Stromal cell of bone marrow (primary cell): ENCODE measurements at regions not wholly inside any gene's neighbourhood (a gene's known extent, or its start where the extent isn't known, plus 50 kb on each side); places are given as distances from the start of the nearest gene placed in this dataset.

Source experiments
- DNase-seq: peaks from one replicate; pipeline ENCODE4 v3.0.0-alpha.2; 2012; ENCODE audit warnings: low read depth

DNA sequence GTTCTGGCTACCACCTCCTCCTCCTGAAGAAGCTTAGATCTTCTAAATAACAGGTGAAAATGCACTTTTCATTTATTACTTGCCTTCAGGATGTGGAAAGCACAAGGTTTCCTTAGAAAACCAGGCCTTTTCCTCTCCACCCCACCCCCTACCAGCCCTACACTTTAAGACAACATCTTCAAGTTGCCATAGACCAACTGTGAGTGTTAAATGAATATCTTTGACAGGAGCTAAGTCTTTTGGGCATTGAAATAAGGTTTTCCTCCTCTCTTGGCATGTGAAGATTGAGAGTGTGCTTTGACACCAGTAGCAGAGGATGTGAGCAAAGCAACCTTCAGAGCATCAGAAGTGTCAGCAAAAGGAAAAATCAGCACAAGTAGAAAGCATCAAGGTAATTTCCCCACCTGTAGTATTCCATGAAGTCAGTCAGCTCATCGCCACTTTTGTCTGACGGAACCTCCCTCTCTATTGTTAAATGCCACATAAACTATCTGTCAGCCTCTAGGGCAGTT lies 532.3 kb upstream of the MMS22L start:
- DNase-seq: no peak

DNA sequence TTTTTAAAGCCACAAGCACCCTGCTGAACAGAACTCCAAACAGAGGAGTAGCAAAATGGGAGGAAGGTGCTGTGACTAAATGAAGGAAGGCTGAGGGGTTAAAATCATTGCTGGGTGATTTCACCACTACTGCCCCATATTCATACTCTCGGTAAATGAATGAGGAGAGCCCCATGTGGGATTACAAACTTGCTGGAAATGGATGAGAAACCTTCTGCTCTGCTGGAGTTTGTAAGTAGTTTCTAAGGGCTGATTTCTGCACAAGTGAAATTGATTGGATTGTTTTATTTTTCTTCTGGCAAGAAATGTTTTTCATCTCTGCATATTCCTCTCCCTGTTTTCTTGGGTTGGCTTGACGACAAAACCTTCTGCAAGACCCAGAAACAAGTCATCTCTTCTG lies 533.5 kb upstream of the MMS22L start:
- no peak for DNase-seq

GRCh38 chr6:97819710-97820109 lies 536.7 kb upstream of the MMS22L start:
- no peak for DNase-seq

DNA sequence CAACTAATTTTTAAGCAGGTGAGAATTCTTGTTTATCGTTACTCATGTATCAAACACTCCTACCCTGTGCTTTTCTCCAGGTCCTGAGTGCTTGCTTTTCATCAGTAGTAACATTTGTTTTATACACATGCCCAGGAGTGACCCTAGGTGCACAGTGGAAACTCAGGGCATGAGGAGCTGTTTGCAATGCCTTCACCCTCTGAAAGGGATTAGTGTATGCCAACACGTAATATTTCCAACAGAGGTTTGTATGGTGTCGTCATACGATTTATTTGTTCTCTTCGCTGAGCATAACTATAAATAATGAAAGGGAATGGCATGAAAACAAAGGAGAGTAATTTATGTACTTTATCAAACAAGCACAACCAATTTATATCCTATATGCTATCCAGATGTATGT lies 537.4 kb upstream of the MMS22L start:
- DNase-seq: no peak

DNA sequence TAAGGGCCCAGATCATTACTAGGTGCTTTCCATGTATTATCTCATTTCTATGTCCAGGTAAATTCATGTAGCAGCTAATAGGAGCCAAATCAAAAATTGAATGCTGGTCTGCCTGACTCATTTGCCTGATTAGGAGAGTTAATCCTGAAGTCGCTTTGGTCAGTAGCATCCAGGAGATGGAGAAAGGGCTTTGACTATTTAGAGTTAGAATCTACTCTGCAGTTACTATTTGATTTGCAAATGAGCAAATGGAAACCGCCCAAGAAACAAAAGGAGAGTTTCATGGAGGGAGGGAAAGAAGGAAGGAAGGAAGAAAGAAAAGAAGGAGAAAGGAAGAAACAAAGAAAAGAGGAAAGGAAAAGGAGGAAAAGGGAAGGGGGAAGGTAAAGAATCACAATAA lies 539.6 kb upstream of the MMS22L start:
- no peak for DNase-seq

GRCh38 chr6:97841763-97842162 lies 558.7 kb upstream of the MMS22L start:
- DNase-seq: peak; percentile 67

DNA sequence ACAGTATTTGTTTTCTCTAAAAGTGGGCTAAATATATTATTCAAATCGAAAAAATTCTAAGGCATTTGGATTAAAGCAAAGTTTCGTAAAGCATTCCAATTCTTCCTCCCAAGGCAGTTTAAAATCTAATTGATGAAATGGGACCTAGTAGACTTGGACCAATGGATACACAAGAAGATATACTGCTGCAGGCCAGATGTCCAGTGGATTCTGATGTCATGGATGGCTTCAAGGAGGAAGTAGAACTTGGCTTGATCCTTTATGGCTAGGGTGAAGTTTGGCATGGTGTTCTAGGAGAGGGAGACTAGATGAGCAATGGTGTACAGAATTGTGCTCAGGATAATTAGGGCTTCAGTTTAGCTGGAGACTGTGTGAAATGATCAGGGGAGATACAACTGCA lies 559.5 kb upstream of the MMS22L start:
- no peak for DNase-seq

- DNase-seq: no peak
Measured at GRCh38 chr6:97849390-97849789, 566.4 kb upstream of the MMS22L start.

- peak; percentile 38 for DNase-seq
Measured at GRCh38 chr6:97850458-97851212, 567.6 kb upstream of the MMS22L start.

GRCh38 chr6:97863697-97864096 lies 580.7 kb upstream of the MMS22L start:
- DNase-seq: no peak

DNA sequence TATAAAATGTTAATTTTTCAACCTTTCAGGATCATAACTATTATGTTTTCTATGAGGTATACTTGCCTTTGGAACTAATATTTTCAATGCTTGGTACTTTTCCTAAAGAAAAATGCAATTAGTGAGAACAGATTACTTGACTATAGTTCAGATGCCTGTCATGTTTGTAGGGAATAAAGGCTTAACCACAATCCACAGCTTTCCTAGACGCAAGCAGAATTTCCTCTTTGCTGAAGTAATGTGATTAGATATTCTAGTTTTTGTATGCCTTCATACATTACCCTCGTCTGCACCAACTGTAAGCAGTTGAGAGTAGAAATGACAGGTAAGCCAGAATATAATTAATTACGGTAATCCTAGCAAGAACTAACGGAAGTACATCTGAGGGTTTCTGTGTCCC lies 581.4 kb upstream of the MMS22L start:
- no peak for DNase-seq

GRCh38 chr6:97864826-97865225 lies 581.8 kb upstream of the MMS22L start:
- DNase-seq: no peak

DNA sequence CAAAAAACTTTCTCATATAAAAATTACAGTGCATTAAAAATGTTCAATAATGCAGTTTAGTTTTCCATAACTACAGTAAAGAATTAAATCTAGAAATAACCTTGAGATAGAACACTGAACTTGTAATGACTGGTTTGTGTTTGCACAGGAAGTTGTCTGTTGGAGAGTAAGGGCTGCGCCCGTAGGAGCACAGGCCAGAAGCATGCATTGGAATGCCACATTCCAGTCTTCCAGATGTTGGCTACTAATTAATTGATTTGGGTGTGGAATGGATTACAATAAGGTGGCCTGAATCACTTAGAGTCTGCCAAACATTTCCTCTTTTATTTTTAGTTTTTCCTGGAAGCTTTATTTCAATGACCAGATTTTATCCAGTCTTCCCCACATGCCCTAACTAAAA lies 582.6 kb upstream of the MMS22L start:
- no peak for DNase-seq

GRCh38 chr6:97866616-97867015 lies 583.6 kb upstream of the MMS22L start:
- DNase-seq: no peak

DNA sequence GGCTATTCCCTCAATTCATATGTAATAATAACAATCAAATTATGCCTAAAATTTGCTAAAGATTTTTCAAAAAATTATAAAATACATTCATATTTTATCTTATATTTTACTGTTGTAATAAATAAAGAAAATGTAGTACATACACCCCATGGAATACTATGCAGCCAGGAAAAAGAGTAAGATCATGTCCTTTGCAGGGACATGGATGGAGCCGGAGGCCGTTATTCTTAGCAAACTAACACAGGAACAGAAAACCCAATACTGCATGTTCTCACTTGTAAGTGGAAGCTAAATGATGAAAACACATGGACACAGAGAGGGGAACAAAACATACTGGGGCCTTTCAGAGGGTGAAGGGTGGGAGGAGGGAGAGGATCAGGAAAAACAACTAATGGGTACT lies 584.2 kb upstream of the MMS22L start:
- no peak for DNase-seq

- DNase-seq: no peak
Measured at GRCh38 chr6:97870273-97870672, 587.3 kb upstream of the MMS22L start.

- no peak for DNase-seq
Measured at GRCh38 chr6:97876711-97877110, 593.7 kb upstream of the MMS22L start.

- DNase-seq: no peak
Measured at GRCh38 chr6:97882755-97883154, 599.7 kb upstream of the MMS22L start.

DNA sequence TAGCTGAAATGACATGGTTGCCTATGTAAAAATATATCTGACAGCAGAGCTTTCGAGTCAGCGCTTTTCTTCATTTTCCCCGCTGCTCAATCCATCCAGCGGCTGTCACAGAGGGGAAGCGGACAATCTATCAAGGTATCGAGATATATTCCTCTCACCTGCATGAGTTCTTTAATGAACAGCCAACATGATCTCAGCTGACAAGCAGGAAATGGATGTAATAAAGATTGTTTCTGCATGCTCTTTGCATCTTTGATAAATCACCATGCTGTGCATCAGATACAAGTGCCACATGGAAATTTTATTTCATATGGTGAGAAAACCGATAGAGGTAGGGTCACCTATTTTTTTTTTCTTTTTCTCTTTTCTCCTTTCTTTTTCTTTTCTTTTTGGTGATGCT lies 602.3 kb upstream of the MMS22L start:
- no peak for DNase-seq

DNA sequence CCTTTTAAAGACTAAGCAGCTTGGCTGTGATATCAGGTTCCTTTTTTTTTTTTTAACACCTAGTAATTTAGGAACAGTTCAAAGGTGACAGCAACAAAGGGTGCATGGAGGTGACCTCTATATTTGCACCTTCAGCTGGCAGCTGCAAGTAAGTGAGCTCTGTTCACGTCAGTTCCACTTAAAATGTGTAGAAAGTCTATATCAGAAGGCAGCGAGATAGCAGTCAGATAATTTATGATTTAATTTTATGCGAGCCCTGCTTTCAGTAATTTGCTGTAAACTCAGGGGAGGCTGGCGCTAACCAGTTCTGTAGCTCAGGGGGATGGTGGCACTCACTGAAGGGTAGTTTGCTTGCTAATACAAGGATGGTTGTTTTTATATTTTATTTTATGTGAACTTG lies 602.8 kb upstream of the MMS22L start:
- DNase-seq: no peak

- no peak for DNase-seq
Measured at GRCh38 chr6:97901531-97901930, 618.5 kb upstream of the MMS22L start.

DNA sequence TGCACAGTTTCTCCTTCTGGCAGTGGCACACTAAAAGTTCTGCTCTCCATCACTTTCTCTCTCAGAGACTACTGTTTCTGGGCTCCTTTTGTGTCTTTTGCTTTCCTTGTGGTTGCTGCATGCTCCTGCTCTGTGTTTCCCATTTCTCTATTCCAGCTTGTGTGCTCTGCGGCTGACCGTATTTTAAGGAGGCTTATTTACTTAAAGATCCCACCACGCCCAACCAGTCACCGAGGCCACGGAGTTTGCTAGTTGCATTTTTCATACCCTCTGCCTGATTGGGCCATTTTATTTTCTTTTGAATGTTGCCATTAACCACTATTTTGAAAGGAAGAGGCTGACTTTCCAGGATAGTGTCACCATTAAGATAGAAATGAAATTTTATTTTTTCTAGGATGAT lies 626.4 kb upstream of the MMS22L start:
- no peak for DNase-seq

DNA sequence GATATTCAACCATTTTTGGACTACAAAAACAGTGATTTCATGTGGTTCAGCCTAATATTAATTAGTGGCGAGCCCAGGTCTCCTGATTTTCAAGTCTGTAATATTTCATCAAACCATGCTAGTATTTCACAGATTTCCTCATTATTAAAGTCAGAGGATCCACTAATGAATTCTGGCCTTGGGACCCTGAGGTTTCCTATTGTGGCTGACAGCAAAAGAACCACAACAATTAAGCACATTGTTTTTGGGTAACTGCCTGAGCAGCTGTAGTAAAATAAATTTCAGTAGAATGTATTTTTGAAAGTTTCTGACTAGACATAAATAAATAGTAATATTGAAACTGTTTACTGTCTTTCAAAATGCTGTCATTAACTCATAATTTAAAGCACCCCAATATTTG lies 630.7 kb upstream of the MMS22L start:
- DNase-seq: no peak

DNA sequence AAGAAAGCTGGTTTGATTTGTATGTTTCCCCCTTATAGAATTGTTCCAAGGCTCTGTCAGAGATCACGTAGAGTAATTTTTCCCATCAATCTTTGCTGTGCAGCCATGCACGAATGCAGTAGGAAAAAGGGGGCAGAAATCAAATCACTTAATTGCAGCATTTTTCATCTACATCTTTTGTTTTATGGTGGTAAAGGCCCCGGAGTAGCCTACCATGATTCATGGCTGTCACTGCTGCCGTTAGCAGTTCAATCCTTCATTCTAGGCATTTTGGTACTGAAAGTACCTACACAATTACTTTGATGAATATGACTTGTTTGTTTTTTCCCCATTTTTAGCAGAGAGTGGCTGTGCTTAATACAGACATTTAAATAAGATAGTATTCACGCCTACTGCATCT lies 631.9 kb upstream of the MMS22L start:
- DNase-seq: no peak
